HG03066 (cell line): ENCODE measurements at regions not wholly inside any gene's neighbourhood (a gene's known extent, or its start where the extent isn't known, plus 50 kb on each side); places are given as distances from the start of the nearest gene placed in this dataset.
A peak's percentile ranks its signal among the peaks of the same experiment; 100 is the strongest.

Experiments
- ATAC-seq: cut with Tn5 transposase; IDR thresholded peaks from one replicate; pipeline ENCODE4 v1.9.1; 2021; ENCODE audit warnings: low read depth; ENCODE audit not compliant: unreplicated experiment

DNA sequence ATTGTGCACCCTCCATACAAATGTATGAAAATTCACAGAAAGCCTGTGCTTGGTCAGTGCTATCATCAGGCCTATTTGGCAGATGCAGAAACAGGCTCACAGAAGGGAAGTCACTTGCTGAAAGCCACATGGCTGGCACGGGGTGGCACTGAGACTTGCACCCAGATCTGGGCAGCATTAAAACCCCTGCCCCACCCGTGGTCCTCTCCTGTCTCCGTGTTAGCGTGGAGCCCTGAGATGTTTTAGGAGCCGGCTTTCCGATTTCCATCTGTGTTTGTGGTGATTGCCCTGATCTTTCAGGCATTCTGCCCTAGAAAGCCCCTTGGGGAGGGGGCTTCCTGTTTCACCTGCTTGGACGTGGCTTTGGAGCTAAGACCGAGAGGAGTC is 102.2 kb upstream of the IER5L start:
- ATAC-seq, result no peak

GRCh38 chr9:129278391-129279237 is 100.6 kb upstream of the IER5L start:
- no peak for ATAC-seq

GRCh38 chr9:129276486-129277230 is 98.6 kb upstream of the IER5L start:
- ATAC-seq, result no peak

DNA sequence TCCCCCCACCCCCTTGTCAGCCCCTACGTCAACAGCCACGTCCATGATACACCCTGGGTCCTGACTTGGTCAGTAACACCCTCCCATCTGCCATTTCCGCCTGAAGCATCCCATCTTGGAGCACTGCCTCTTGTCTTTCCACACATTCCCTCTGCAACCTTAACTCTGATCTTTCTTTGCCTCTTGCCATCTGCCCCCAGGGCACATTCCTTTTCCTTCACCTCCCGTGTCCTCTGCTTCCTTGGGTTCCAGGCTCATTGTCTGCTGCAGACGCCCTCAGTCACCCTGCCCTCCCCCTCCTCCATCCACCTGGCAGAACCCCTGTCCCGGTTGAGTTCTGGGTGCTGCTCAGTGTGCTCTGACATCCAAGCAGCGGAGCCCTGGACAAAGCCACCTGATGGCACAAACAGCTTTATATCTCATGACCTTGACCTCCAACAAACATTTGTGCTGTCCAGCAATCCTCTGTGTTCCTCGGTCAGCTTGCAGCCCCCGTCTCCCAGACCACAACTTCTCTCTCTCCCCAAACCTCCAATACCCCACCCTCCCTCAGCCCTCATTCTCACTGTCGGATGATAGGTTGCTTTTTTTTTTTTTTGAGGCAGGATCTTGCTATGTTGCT is 97.7 kb upstream of the IER5L start:
- ATAC-seq, result no peak

DNA sequence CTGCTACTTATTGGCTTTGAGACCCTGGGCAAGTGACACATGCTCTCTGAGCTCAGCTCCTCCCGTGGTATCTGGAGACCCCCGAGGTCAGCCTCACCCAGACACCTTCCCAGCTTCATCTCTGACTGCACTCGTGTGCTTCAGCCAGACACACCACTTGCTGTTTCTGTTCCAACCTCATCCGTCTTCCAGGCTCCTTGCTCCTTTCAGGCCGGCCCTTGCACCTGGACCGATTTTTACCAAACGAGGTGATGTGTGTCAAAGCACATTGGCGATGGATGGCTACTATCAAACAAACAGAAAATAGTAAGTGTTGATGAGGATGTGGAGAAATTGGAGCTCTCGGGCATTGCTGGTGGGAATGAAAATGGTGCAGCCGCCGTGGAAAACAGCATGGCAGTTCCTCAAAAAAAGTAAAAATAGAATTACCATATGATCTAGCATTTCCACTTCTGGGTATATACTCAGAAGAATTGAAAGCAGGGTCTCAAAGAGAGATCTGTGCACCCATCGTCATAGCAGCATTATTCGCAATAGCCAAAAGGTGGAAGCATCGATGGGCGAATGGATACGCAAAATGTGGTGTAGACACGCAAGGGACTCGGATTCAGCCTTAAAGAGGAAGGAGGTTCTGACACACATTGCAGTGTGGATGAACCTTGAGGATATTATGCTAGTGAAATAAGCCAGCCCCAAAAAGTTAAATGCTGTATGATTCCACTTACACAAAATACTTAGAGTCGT is 96.1 kb upstream of the IER5L start:
- ATAC-seq, result no peak

- ATAC-seq, result no peak
Observed at GRCh38 chr9:129273136-129273895, 95.3 kb upstream of the IER5L start.

DNA sequence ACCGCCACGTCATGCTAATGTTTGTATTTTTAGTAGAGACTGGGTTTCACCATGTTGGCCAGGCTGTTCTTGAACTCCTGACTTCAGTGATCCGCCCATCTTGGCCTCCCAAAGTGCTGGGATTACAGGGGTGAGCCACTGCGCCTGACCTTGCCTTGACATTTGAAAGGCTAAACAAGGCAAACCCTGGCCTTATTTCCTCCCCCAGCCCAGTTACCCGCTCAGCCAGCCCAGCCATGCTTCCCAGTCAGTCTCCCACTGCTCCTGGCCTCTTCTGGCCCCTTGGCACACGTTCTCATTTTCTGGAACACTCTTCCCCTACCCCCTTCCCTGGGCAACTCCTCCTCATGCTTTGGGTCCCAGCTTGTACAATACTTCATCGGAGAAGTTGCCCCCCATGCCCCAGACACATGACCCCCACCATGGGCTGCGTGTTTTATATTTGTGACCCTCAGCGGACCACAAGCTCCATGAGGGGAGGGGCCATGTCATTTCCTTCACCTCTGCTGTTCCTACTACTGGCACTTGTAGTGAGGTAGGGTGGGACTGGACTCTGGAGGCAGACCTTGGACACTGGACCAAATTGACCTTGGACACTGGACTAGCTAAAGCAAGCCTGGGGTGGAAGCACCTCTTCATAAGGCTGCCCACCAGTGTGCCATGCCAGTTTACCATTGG is 94.4 kb upstream of the IER5L start:
- no peak for ATAC-seq

DNA sequence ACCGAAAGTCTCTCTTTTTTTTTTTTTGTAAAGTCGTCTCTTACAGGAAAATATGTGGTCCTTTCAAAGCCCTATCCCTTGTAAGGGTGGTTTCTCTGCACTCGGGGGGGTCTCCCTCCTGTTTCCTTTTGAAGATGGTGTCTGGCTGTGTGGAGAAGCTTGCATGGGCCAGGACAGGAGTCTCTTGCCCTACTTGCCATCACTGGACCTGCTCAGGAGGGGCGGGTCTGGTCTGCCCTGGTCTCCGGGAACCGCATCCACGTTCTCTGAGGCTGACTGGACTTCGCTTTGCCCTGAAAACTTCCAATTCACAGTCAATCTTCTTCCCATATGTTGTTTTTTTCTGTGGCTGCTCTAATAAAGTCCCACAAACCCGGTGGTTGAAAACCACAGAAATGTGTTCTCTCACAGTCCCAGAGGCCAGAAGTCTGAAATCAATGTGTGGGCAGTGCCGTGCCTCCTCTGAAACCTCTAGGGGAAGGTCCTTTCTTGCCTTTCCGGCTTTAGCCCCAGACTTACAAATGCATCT is 92.9 kb upstream of the IER5L start:
- ATAC-seq, result peak; percentile 67

GRCh38 chr9:129270205-129270604 is 92.1 kb upstream of the IER5L start:
- ATAC-seq, result no peak

GRCh38 chr9:129267141-129267540 is 89.1 kb upstream of the IER5L start:
- no peak for ATAC-seq

- no peak for ATAC-seq
Observed at GRCh38 chr9:129266536-129266935, 88.5 kb upstream of the IER5L start.

- ATAC-seq, result no peak
Observed at GRCh38 chr9:129264388-129264787, 86.3 kb upstream of the IER5L start.

- no peak for ATAC-seq
Observed at GRCh38 chr9:129263836-129264235, 85.8 kb upstream of the IER5L start.

- ATAC-seq, result no peak
Observed at GRCh38 chr9:129262261-129262660, 84.2 kb upstream of the IER5L start.

- no peak for ATAC-seq
Observed at GRCh38 chr9:129259375-129259774, 81.3 kb upstream of the IER5L start.

GRCh38 chr9:129258823-129259301 is 80.8 kb upstream of the IER5L start:
- ATAC-seq, result no peak

- no peak for ATAC-seq
Observed at GRCh38 chr9:129258124-129258822, 80.2 kb upstream of the IER5L start.

DNA sequence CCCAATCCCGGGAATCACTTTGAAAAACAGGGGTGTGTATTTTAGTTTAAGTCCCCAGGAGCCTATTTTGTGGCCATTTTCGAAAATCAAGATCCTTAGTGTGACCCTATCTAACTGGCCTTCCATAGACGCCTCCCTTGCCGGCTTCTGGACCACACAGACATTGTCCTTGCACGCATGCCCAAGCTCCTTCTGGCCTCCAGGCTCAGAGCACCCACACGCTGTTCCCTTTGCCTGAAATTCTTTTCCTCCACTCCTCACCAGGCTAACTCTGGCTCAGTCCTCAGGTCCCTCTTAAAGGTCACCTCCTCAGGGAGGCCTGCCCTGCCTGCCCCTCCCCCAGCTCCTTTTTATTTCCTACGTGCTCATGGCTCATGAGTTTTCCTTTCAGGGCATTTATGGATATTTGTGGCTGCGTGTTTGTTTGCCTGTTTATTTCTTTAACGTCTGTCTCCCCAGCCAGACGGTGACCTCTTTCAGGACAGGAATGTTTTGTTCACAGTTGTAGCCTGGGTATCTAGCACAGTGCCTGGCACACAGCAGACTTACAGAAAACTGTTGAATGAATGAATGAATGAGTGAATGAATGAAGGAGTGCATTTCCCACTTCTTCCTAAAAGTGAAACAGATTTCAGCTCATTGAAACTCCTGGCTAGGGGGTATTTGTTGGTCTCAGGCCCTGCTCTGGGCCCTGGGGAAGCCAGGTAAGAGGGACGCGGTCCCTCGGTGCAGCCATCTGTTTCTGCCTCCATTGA is 79.1 kb upstream of the IER5L start:
- ATAC-seq, result no peak
